ENCODE measurements at regions not wholly inside any gene's neighbourhood (a gene's known extent, or its start where the extent isn't known, plus 50 kb on each side); places are given as distances from the start of the nearest gene placed in this dataset.

DNA sequence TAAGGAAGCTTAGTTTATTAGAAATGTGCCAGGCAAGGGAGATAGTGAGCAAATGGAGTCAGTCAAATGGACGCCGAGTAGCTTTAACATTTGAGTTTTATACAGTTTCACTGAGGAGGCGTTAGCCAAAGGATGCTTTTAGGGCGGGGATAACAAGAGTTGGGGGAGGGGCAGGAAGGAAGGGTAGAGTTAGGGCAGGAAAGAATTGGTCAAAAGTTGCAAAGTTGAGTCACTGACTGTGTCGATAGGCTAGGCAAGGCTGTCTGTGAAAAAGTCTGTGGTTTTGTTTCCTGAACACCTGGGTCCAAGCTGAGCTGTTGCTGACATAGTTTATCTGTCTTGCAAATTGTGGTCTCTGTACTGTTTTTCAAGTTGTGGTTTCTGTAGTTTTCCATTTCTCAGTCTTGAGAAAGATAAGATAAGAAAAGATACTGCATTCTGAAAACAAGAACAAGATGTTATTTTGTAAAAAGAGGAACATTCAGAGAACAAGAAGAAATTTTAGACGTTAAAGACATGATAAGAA lies 62.6 kb upstream of the RESF1 start:
- H3K9me3 ChIP-seq (ENCODE audit: insufficient read depth, low read depth, low read length) = peaks cover 56% of the 10 kb centered on the region

DNA sequence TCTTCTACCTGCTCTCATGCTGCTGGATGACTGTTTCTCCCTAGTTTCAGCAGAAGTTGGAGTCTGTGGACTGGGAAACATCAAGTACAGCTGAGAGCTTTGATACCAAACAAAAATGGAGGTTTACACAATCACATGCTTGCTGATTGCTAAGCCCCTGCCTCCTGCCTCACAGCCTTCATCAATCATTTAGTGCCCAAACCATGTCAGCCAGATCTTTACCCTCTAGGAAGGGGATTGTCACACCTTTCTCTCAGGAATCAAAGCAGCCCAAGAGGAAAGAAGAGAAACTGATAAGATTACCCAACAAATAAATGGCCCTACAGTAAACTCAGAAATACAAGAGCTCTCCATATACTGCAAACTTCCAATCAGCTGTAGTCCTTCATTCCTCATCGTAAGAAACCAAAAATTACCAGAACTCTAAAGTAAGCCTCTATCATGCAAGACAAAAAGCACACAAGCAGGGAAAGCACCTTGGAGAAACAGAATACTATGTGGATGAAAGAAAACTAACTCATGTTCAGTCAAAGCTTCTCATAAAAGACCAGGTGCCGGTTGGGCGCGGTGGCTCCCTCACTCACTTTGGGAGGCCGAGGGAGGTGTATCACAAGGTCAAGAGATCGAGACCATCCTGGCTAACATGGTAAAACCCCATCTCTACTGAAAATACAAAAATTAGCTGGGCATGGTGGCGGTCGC lies 63.6 kb upstream of the RESF1 start:
- H2AFZ ChIP-seq (ENCODE audit: low read length) = no peak overlapping the region
- peaks cover 47% of the 10 kb centered on the region for H3K4me1 ChIP-seq (ENCODE audit: insufficient read depth, low read length, poor library complexity, severe bottlenecking)
- no peaks in the 10 kb centered on the region; the same call in 1 of the 2 replicates for H3K36me3 ChIP-seq (ENCODE audit: insufficient read depth, low read length)
- no peak for TF ChIP-seq EZH2phosphoT487 (IDR thresholded peaks at IDR 0.05; ENCODE audit: borderline replicate concordance)
- TF ChIP-seq, protein P1, sequence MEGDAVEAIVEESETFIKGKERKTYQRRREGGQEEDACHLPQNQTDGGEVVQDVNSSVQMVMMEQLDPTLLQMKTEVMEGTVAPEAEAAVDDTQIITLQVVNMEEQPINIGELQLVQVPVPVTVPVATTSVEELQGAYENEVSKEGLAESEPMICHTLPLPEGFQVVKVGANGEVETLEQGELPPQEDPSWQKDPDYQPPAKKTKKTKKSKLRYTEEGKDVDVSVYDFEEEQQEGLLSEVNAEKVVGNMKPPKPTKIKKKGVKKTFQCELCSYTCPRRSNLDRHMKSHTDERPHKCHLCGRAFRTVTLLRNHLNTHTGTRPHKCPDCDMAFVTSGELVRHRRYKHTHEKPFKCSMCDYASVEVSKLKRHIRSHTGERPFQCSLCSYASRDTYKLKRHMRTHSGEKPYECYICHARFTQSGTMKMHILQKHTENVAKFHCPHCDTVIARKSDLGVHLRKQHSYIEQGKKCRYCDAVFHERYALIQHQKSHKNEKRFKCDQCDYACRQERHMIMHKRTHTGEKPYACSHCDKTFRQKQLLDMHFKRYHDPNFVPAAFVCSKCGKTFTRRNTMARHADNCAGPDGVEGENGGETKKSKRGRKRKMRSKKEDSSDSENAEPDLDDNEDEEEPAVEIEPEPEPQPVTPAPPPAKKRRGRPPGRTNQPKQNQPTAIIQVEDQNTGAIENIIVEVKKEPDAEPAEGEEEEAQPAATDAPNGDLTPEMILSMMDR (conservative IDR thresholded peaks at IDR 0.05; ENCODE audit: low read length) = no peak
- peaks cover 51% of the 10 kb centered on the region for H3K9me3 ChIP-seq (ENCODE audit: insufficient read depth, low read depth, low read length)
- H3K4me3 ChIP-seq (ENCODE audit: low read length, poor library complexity, severe bottlenecking) = peak overlapping the region; percentile 42
- no peaks in the 10 kb centered on the region for H3K9me2 ChIP-seq (replicated peaks; ENCODE audit: low read depth, low read length)
- H3K27me3 ChIP-seq (ENCODE audit: insufficient read depth, low read length, poor library complexity, severe bottlenecking) = no peaks in the 10 kb centered on the region
- no peaks in the 10 kb centered on the region for H4K20me1 ChIP-seq (ENCODE audit: insufficient read depth, low read length, poor library complexity, severe bottlenecking)
- H3K4me2 ChIP-seq (ENCODE audit: low read depth, low read length, poor library complexity, severe bottlenecking) = peak overlapping the region; percentile 54
- H3K9ac ChIP-seq (ENCODE audit: low read depth, low read length, poor library complexity, severe bottlenecking) = peak overlapping the region; percentile 48
- no peaks in the 10 kb centered on the region for H3K79me2 ChIP-seq (ENCODE audit: insufficient read depth, low read length)
- peaks cover 23% of the 10 kb centered on the region for H3F3A ChIP-seq (ENCODE audit: low read depth)

More for the DNA sequence above, 62.6 kb upstream of the RESF1 start:
- no peaks in the 10 kb centered on the region for H4K20me1 ChIP-seq (ENCODE audit: insufficient read depth, low read length, poor library complexity, severe bottlenecking)
- TF ChIP-seq EZH2phosphoT487 (IDR thresholded peaks at IDR 0.05; ENCODE audit: borderline replicate concordance) = no peak
- TF ChIP-seq, protein P1 (conservative IDR thresholded peaks at IDR 0.05; ENCODE audit: low read length) = no peak
- peaks cover 19% of the 10 kb centered on the region for H3F3A ChIP-seq (ENCODE audit: low read depth)
- H3K27me3 ChIP-seq (ENCODE audit: insufficient read depth, low read length, poor library complexity, severe bottlenecking) = no peaks in the 10 kb centered on the region
- H3K9me2 ChIP-seq (replicated peaks; ENCODE audit: low read depth, low read length) = no peaks in the 10 kb centered on the region
- no peaks in the 10 kb centered on the region for H3K79me2 ChIP-seq (ENCODE audit: insufficient read depth, low read length)
- peak overlapping the region; percentile 48 for H3K4me3 ChIP-seq (ENCODE audit: low read length, poor library complexity, severe bottlenecking)
- no peaks in the 10 kb centered on the region; the same call in 1 of the 2 replicates for H3K36me3 ChIP-seq (ENCODE audit: insufficient read depth, low read length)
- peak overlapping the region; percentile 58 for H3K4me2 ChIP-seq (ENCODE audit: low read depth, low read length, poor library complexity, severe bottlenecking)
- H2AFZ ChIP-seq (ENCODE audit: low read length) = no peak overlapping the region
- H3K9ac ChIP-seq (ENCODE audit: low read depth, low read length, poor library complexity, severe bottlenecking) = peak overlapping the region; percentile 65
- H3K4me1 ChIP-seq (ENCODE audit: insufficient read depth, low read length, poor library complexity, severe bottlenecking) = peaks cover 39% of the 10 kb centered on the region

DNA sequence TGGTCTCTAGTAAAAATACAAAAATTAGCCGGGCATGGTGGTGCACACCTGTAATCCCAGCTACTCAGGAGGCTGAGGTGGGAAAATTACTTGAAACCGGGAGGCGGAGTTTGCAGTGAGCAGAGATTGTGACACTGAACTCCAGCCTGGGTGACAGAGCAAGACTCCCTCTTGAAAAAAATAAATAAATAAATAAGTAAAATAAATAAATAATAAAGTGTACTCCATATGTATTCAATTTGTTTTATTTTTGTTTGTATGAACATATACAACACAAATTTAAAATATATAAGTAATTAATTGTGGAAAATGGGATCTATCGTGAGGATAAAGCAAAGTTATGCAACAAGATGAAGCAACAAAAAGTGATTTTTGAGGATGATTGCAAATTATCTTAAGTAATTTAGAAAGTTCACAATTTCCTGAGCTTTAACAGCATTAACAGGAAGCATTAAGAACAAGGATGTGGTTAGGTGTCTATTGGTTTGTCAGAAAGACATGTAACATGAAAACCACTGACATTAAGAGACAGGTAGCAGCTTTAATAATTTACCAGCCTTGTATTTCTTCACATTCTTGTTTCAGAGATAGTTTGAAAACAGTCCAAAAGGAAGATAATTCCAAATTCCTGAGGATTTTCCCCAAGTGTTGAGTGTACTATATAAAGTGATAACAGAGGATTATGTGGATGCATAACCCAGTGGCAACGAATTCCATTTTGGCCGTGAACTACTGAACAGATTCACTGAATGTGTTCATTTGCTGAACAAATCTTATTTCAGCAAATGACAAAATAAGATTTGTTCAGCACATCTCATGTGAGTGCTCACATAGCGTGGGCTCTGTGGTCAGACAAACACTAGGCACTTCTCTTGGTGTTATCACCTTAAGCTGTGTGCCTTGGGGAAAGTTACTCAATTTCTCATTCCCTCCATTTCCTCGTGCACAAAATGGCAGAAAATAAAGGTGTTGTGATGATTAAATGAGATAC lies 68.6 kb upstream of the RESF1 start:
- TF ChIP-seq EZH2phosphoT487 (IDR thresholded peaks at IDR 0.05; ENCODE audit: borderline replicate concordance) = peak; percentile 67; the same call in 1 of the 2 replicates
- TF ChIP-seq, protein P1 (conservative IDR thresholded peaks at IDR 0.05; ENCODE audit: low read length) = no peak
- no peak overlapping the region for H2AFZ ChIP-seq (ENCODE audit: low read length)
- peak overlapping the region; percentile 70 for H3K4me2 ChIP-seq (ENCODE audit: low read depth, low read length, poor library complexity, severe bottlenecking)

More for the DNA sequence above, 68.6 kb upstream of the RESF1 start:
- Histone ChIP-seq H3K4me3 (ENCODE audit: low read length, poor library complexity, severe bottlenecking) (peak overlapping the region; percentile 39), H3K27me3 (ENCODE audit: insufficient read depth, low read length, poor library complexity, severe bottlenecking) (no peaks in the 10 kb centered on the region), H3K9me3 (ENCODE audit: insufficient read depth, low read depth, low read length) (peaks cover 52% of the 10 kb centered on the region), H3K9ac (ENCODE audit: low read depth, low read length, poor library complexity, severe bottlenecking) (peak overlapping the region; percentile 12), H3K36me3 (ENCODE audit: insufficient read depth, low read length) (peaks cover 3% of the 10 kb centered on the region; the same call in 1 of the 2 replicates), H3K79me2 (ENCODE audit: insufficient read depth, low read length) (no peaks in the 10 kb centered on the region), H3K9me2 (replicated peaks; ENCODE audit: low read depth, low read length) (no peaks in the 10 kb centered on the region), H4K20me1 (ENCODE audit: insufficient read depth, low read length, poor library complexity, severe bottlenecking) (no peaks in the 10 kb centered on the region), H3F3A (ENCODE audit: low read depth) (peaks cover 9% of the 10 kb centered on the region), H3K4me1 (ENCODE audit: insufficient read depth, low read length, poor library complexity, severe bottlenecking) (peaks cover 20% of the 10 kb centered on the region)

Data from Loucy (cell line).